ENCODE measurements at regions not wholly inside any gene's neighbourhood (a gene's known extent, or its start where the extent isn't known, plus 50 kb on each side); places are given as distances from the start of the nearest gene placed in this dataset.

GRCh38 chr5:119814655-119815054 is 185.3 kb downstream of the FAM170A start:
- TF ChIP-seq POLR2A (IDR thresholded peaks at IDR 0.05) (no peak), CTCF (IDR thresholded peaks at IDR 0.05) (no peak)
- WGBS (ENCODE audit: insufficient coverage, low coverage, low lambda C conversion rate, missing lambda C conversion rate): 63% methylated on average over 6 of the region's 6 CpGs
- H3K27me3 ChIP-seq: no peaks in the 10 kb centered on the region

GRCh38 chr5:119816055-119816454 is 186.7 kb downstream of the FAM170A start:
- intact Hi-C loops (cut with DNase I): no loop called here
- ATAC-seq (no peak), DNase-seq (no peak)
- Histone ChIP-seq H3K4me3 (no peak overlapping the region), H3K36me3 (no peaks in the 10 kb centered on the region), H3K27ac (no peak overlapping the region), H3K9me3 (no peaks in the 10 kb centered on the region), H3K27me3 (no peaks in the 10 kb centered on the region), H3K4me1 (no peaks in the 10 kb centered on the region)
- no peak for TF ChIP-seq POLR2A (IDR thresholded peaks at IDR 0.05)
- no peak for TF ChIP-seq CTCF (IDR thresholded peaks at IDR 0.05)

More at GRCh38 chr5:119814655-119815054, 185.3 kb downstream of the FAM170A start:
- no peak overlapping the region for H3K4me3 ChIP-seq
- no peaks in the 10 kb centered on the region for H3K36me3 ChIP-seq
- ATAC-seq: no peak
- intact Hi-C loops (cut with DNase I): no loop called here
- H3K4me1 ChIP-seq: no peaks in the 10 kb centered on the region
- no peak for DNase-seq
- no peaks in the 10 kb centered on the region for H3K9me3 ChIP-seq
- H3K27ac ChIP-seq: no peak overlapping the region

- Histone ChIP-seq H3K36me3 (no peaks in the 10 kb centered on the region), H3K9me3 (no peaks in the 10 kb centered on the region), H3K27me3 (no peaks in the 10 kb centered on the region), H3K4me3 (no peak overlapping the region), H3K27ac (no peak overlapping the region), H3K4me1 (no peaks in the 10 kb centered on the region)
- TF ChIP-seq POLR2A (IDR thresholded peaks at IDR 0.05): no peak
- TF ChIP-seq CTCF (IDR thresholded peaks at IDR 0.05): no peak
- ATAC-seq (no peak), DNase-seq (no peak)
- WGBS (ENCODE audit: insufficient coverage, low coverage, low lambda C conversion rate, missing lambda C conversion rate): 18% methylated on average over 1 of the region's 1 CpG
- intact Hi-C loops (cut with DNase I): no loop called here
Observed at GRCh38 chr5:119820016-119820415, 190.7 kb downstream of the FAM170A start.

- H3K4me3 ChIP-seq: no peak overlapping the region
- TF ChIP-seq CTCF (IDR thresholded peaks at IDR 0.05) (no peak), POLR2A (IDR thresholded peaks at IDR 0.05) (no peak)
- intact Hi-C loops (cut with DNase I): no loop called here
- 42% methylated on average over 2 of the region's 2 CpGs for WGBS (ENCODE audit: insufficient coverage, low coverage, low lambda C conversion rate, missing lambda C conversion rate)
- H3K9me3 ChIP-seq: no peaks in the 10 kb centered on the region
- H3K27me3 ChIP-seq: no peaks in the 10 kb centered on the region
- H3K27ac ChIP-seq: no peak overlapping the region
- ATAC-seq (no peak), DNase-seq (no peak)
- no peaks in the 10 kb centered on the region for H3K4me1 ChIP-seq
- no peaks in the 10 kb centered on the region for H3K36me3 ChIP-seq
Observed at GRCh38 chr5:119820608-119821007, 191.2 kb downstream of the FAM170A start.

- Histone ChIP-seq H3K36me3 (no peaks in the 10 kb centered on the region), H3K27ac (no peak overlapping the region), H3K27me3 (no peaks in the 10 kb centered on the region), H3K4me1 (no peaks in the 10 kb centered on the region), H3K4me3 (no peak overlapping the region), H3K9me3 (no peaks in the 10 kb centered on the region)
- intact Hi-C loops (cut with DNase I): no loop called here
- 54% methylated on average over 3 of the region's 3 CpGs for WGBS (ENCODE audit: insufficient coverage, low coverage, low lambda C conversion rate, missing lambda C conversion rate)
- TF ChIP-seq CTCF (IDR thresholded peaks at IDR 0.05) (no peak), POLR2A (IDR thresholded peaks at IDR 0.05) (no peak)
- ATAC-seq (no peak), DNase-seq (no peak)
Observed at GRCh38 chr5:119828541-119828940, 199.2 kb downstream of the FAM170A start.

Data from right lobe of liver (tissue), 6 donors.